GM19455 (cell line): ENCODE measurements at regions not wholly inside any gene's neighbourhood (a gene's known extent, or its start where the extent isn't known, plus 50 kb on each side); places are given as distances from the start of the nearest gene placed in this dataset.
"Not testable (repeated sequence)": the region's sequence is repeated elsewhere in the genome, so short reads cannot be mapped to it uniquely, and the experiment has no call there.

Source experiments
- ATAC-seq: cut with Tn5 transposase; IDR thresholded peaks from one replicate; pipeline ENCODE4 v1.9.1; 2021; ENCODE audit not compliant: unreplicated experiment

- ATAC-seq, result no peak
These were observed 1206.3 kb downstream of the OTOL1 start for GRCh38 chr3:162702768-162703385.

GRCh38 chr3:162704238-162704637 is 1207.6 kb downstream of the OTOL1 start:
- ATAC-seq, result no peak

GRCh38 chr3:162704799-162705385 is 1208.3 kb downstream of the OTOL1 start:
- ATAC-seq, result no peak

- ATAC-seq, result not testable (repeated sequence)
These were observed 1211.8 kb downstream of the OTOL1 start for GRCh38 chr3:162708394-162708793.

DNA sequence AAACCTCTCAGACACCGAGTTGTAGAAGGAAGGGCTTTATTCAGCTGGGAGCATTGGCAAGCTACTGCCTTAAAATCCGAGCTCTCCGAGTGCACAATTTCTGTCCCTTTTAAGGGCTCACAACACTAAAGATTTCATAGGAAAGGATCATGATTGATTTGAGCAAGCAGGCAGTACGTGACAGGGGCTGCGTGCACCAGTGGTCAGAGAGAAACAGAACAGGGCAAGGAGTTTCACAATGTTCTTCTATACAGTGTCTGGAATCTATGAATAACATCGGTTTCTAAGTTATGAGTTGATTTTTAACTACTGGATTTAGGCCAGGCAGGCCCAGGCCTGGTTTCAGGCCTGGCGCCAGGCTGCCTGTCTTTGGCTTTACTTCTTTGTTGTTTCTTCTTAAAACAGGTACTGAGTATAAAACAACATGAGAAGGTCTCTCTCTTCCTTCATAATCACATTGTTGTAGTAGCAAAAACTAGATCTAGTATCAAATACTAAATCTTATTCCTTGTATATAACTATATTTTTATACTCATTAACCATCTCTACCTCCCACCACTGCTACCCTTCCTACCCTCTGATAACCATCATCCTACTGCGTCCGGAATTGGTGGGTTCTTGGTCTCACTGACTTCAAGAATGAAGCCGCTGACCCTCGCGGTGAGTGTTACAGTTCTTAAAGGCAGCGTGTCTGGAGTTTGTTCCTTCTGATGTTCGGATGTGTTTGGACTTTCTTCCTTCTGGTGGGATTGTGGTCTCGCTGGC is 1212.5 kb downstream of the OTOL1 start:
- ATAC-seq, result not testable (repeated sequence)

- ATAC-seq, result no peak
These were observed 1213.9 kb downstream of the OTOL1 start for GRCh38 chr3:162710332-162711112.

DNA sequence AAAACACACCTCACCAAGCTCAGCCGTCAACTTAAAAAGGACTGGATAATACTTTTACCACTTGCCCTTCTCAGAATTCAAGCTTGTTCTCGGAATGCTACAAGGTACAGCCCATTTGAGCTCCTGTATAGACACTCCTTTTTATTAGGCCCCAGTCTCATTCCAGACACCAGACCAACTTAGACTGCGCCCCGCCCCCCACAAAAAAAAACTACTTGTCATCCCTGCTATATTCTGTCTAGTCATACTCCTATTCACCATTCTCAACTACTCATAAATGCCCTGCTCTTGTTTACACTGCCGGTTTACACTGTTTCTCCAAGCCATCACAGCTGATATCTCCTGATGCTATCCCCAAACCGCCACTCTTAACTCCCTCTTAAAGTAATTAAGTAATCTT is 1220.5 kb downstream of the OTOL1 start:
- ATAC-seq, result not testable (repeated sequence)

- no peak for ATAC-seq
These were observed 1222.1 kb downstream of the OTOL1 start for GRCh38 chr3:162718697-162719096.

DNA sequence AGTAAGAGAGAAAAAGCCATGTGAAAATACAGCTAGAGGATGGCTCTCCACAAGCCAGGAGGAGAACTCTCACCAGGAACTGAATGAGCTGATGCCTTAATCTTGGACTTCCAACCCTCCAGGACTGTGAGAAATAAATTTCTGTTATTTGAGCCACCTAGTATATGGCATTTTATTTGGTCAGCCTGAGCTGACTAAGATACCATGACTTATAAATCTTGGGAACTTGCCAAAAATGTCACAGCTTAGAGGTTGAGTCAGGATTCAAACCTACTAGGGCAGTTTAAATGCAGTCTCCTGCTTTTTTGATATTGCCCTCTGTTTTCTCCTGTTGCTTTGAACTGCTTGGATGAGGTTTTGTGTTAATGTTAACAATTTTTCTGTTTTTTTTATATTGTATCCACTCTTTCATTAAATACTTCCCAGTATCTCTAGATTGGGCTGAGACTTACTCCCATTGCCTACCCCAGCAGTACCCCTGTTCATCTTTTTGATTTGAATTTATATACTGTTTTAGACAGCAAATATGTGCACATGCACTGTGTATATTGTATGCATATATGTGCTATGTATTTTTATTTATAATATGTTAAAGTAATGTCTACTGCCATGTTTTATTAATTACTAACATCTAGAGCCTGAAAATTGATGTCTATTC is 1223.2 kb downstream of the OTOL1 start:
- no peak for ATAC-seq

- ATAC-seq, result no peak
These were observed 1225.1 kb downstream of the OTOL1 start for GRCh38 chr3:162721736-162722135.

- ATAC-seq, result no peak
These were observed 1225.7 kb downstream of the OTOL1 start for GRCh38 chr3:162722337-162722736.

- not testable (repeated sequence) for ATAC-seq
These were observed 1226.2 kb downstream of the OTOL1 start for GRCh38 chr3:162722796-162723195.

GRCh38 chr3:162729686-162730085 is 1233.1 kb downstream of the OTOL1 start:
- ATAC-seq, result no peak

- not testable (repeated sequence) for ATAC-seq
These were observed 1235.4 kb downstream of the OTOL1 start for GRCh38 chr3:162731961-162732360.

DNA sequence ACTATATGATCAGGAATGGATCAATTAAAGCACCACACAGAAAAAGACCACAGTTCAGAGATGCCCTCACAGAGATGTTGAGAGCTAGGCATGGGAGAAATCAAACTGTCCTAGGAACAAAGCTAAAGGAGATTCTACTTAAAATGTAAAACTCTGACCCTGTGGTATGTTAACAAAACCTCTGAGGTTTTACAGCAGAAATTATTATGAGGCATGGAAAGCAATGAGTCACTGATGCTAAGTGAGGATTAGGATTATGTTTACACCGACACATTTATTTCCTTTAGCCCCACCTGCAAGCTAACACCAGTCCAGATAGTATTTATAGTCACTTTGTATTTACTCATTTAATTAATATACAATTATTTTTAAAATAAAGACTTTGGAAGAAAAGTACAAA is 1242.2 kb downstream of the OTOL1 start:
- no peak for ATAC-seq

GRCh38 chr3:162740941-162741596 is 1244.5 kb downstream of the OTOL1 start:
- no peak for ATAC-seq

DNA sequence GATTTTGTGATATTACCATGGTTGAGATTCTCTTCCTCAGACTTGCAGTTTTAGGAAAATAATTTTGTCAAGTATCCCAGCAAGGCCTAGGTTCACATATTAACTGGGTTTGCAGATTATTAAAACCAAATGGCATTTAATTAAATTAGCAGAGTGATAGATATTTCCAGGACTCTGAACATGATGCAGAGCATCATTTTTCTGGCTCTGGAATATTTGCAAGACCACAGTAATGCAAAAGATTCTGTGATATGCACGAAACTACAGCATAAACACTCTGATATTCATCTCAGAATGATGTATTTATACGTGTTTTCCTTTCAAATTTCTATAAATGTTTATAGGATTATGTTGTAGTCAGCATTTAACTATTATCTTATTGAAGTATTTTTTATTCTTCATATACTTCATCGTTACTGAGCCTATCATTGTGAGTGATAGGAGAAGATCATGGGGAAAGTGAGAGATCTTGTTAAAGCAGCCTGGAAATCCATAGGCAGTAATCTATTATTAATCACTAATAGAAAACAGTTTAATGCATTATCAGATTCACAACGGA is 1245.6 kb downstream of the OTOL1 start:
- no peak for ATAC-seq

DNA sequence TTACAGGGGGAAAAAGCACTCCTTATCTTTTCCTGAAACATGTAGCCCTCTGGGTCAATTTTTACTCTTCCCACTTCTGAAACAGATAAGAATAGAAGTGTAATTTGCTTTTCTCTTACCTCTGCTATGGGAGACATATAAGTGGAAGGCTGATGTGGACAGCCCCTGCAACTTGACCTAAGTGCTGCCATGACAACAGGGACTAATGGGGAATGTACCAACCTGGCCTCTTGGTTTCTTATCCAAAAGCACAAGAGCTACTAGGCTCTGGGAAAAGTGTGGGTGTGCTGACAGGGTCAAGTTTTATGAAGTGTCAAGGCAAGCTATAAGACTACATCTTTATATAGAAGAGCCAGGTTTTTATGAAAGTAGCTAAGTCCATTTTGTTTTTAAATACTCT is 1246.5 kb downstream of the OTOL1 start:
- ATAC-seq, result no peak

DNA sequence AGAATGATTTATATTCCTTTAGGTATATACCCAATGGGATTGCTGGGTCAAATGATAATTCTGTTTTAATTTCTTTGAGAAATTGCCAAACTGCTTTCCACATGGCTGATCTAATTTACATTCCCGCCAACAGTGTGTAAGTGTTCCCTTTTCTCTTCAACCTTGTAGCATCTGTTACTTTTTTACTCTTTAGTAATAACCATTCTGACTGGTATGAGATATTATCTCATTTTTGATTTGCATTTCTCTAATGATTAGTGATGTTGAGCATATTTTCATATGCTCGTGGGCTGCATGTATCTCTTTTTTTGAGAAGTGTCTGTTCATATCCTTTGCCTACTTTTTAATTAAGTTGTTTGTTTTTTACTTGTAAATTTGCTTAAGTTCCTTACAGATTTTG is 1264.2 kb downstream of the OTOL1 start:
- ATAC-seq, result no peak
